ENCODE measurements at regions not wholly inside any gene's neighbourhood (a gene's known extent, or its start where the extent isn't known, plus 50 kb on each side); places are given as distances from the start of the nearest gene placed in this dataset.

DNA sequence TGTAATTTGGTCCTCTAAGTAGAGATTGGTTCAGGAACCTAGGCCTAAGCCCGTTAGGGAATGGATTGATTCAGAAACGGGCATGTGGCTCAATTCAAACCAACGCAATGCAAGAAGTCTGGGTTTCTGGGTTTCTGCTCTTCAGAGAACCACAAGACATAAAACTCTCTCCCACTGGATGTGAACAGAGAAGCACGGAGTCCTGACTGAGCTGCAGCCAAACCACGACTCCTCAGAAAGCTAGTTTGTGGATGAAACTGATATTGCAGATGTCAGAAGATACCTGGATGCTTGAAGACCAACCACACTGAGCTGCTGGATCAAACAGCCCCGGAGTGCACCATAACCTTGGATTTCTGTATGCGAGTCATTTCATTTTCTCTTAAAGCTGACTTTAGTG, 50.0 kb downstream of the SOD2 start:
- no peak for DNase-seq (ENCODE audit: low read depth in 1 of 2, low spot score in 1 of 2)
- H3K27ac ChIP-seq, result no peak overlapping the region
- TF ChIP-seq, protein P1, sequence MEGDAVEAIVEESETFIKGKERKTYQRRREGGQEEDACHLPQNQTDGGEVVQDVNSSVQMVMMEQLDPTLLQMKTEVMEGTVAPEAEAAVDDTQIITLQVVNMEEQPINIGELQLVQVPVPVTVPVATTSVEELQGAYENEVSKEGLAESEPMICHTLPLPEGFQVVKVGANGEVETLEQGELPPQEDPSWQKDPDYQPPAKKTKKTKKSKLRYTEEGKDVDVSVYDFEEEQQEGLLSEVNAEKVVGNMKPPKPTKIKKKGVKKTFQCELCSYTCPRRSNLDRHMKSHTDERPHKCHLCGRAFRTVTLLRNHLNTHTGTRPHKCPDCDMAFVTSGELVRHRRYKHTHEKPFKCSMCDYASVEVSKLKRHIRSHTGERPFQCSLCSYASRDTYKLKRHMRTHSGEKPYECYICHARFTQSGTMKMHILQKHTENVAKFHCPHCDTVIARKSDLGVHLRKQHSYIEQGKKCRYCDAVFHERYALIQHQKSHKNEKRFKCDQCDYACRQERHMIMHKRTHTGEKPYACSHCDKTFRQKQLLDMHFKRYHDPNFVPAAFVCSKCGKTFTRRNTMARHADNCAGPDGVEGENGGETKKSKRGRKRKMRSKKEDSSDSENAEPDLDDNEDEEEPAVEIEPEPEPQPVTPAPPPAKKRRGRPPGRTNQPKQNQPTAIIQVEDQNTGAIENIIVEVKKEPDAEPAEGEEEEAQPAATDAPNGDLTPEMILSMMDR (IDR thresholded peaks at IDR 0.05; ENCODE audit: low read depth, low read length), result no peak

DNA sequence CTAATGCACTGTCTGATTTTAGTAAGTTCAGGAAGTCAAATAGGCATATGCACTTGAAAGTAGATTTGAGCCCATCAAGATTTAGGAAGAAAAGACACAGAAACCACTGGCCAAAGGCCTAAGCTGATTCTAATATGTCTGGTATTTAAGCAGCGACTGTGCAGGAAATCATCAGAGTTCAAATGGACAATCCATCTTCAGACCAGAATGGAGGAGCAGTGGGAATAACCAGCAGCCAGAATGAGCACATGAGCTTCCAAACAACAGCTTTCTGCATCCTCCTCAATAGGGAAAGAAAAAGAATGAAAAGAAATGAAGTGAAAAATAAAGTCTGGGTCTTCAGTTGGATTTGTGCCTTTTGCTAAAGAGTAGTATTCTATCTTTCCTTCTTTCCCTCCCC, 50.6 kb downstream of the SOD2 start:
- no peaks in the 10 kb centered on the region for H3K4me1 ChIP-seq (ENCODE audit: low read depth)
- TF ChIP-seq, protein P1 (IDR thresholded peaks at IDR 0.05; ENCODE audit: low read depth, low read length), result no peak
- no peak for DNase-seq (ENCODE audit: low read depth in 1 of 2, low spot score in 1 of 2)
- H3K36me3 ChIP-seq, result no peaks in the 10 kb centered on the region
- H3K27me3 ChIP-seq, result no peaks in the 10 kb centered on the region
- H3K4me3 ChIP-seq, result no peak overlapping the region
- H3K9me3 ChIP-seq (ENCODE audit: low read depth), result no peaks in the 10 kb centered on the region
- H3K27ac ChIP-seq, result no peak overlapping the region

More for the DNA sequence above, 50.0 kb downstream of the SOD2 start:
- Histone ChIP-seq H3K4me1 (ENCODE audit: low read depth) (no peaks in the 10 kb centered on the region), H3K27me3 (no peaks in the 10 kb centered on the region), H3K9me3 (ENCODE audit: low read depth) (no peaks in the 10 kb centered on the region), H3K36me3 (no peaks in the 10 kb centered on the region), H3K4me3 (no peak overlapping the region)

GRCh38 chr6:159640722-159641482, 52.1 kb downstream of the SOD2 start:
- Histone ChIP-seq H3K9me3 (ENCODE audit: low read depth) (no peaks in the 10 kb centered on the region), H3K27me3 (no peaks in the 10 kb centered on the region), H3K27ac (no peak overlapping the region), H3K36me3 (no peaks in the 10 kb centered on the region), H3K4me3 (no peak overlapping the region), H3K4me1 (ENCODE audit: low read depth) (no peaks in the 10 kb centered on the region)
- TF ChIP-seq, protein P1 (IDR thresholded peaks at IDR 0.05; ENCODE audit: low read depth, low read length), result no peak
- DNase-seq (ENCODE audit: low read depth in 1 of 2, low spot score in 1 of 2), result no peak

DNA sequence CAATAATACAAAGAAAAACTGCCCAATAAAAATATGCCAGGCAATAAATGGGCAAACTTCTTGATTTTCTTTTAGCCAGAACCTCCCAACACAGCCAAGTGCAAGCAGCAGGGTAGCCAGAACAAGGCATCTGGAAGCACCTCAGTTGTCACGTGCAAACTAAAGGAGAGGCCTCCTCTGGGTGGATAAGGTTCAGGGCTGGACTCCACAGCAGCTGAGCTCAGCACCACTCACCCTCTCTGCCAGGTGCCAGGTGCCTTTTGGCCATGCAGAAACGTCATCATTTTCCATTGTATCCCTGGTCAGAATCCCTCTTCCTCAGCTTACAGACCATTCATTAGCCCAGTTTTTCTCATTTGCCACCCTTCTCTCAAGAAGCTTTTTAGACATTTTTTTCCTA, 52.7 kb downstream of the SOD2 start:
- Histone ChIP-seq H3K36me3 (no peaks in the 10 kb centered on the region), H3K9me3 (ENCODE audit: low read depth) (no peaks in the 10 kb centered on the region), H3K4me1 (ENCODE audit: low read depth) (no peaks in the 10 kb centered on the region), H3K4me3 (no peak overlapping the region), H3K27me3 (no peaks in the 10 kb centered on the region), H3K27ac (no peak overlapping the region)
- DNase-seq (ENCODE audit: low read depth in 1 of 2, low spot score in 1 of 2), result no peak
- TF ChIP-seq, protein P1 (IDR thresholded peaks at IDR 0.05; ENCODE audit: low read depth, low read length), result no peak

DNA sequence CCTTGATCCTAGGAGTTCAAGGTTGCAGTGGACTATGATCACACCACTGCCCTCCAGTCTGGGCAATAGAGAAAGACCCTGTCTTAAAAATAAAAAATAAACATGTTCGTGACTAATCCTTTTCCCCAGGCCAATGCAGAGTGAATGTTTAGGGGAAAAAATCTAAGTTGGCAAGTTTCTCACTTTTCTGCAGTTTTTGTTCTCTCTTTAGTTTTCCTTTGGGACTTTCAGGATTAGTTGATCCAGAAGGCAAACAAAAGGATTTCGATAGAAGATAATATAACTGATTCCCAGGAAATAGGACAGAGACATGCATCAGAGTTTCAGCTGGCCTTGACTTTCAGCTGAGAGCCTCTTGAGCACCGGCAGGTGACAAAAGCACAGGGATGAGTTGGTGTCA, 53.3 kb downstream of the SOD2 start:
- Histone ChIP-seq H3K4me1 (ENCODE audit: low read depth) (no peaks in the 10 kb centered on the region), H3K36me3 (no peaks in the 10 kb centered on the region), H3K4me3 (no peak overlapping the region), H3K27me3 (no peaks in the 10 kb centered on the region), H3K27ac (no peak overlapping the region), H3K9me3 (ENCODE audit: low read depth) (no peaks in the 10 kb centered on the region)
- no peak for DNase-seq (ENCODE audit: low read depth in 1 of 2, low spot score in 1 of 2)
- TF ChIP-seq, protein P1 (IDR thresholded peaks at IDR 0.05; ENCODE audit: low read depth, low read length), result no peak
